Skeletal muscle tissue (tissue), 3 donors: ENCODE measurements at regions not wholly inside any gene's neighbourhood (a gene's known extent, or its start where the extent isn't known, plus 50 kb on each side); places are given as distances from the start of the nearest gene placed in this dataset.

Experiments
- H3K27ac ChIP-seq: one replicate; pipeline ENCODE4 v1.7.0; 2013; ENCODE audit warnings: mild to moderate bottlenecking, low read depth, low read length, inconsistent platforms
- H3K27me3 ChIP-seq, 3 donors: one replicate each; pipeline ENCODE4 v1.7.0; 2013; ENCODE audit warnings: low read length in 3 of 3; ENCODE audit not compliant: control insufficient read depth in 3 of 3, insufficient read depth in 3 of 3
- H3K36me3 ChIP-seq, 3 donors: one replicate each; pipeline ENCODE4 v1.7.0; 2013; ENCODE audit warnings: low read length in 3 of 3; ENCODE audit not compliant: control insufficient read depth in 3 of 3, insufficient read depth in 3 of 3
- H3K4me1 ChIP-seq, 3 donors: one replicate each; pipeline ENCODE4 v1.7.0; 2013; ENCODE audit warnings: low read length in 3 of 3, mild to moderate bottlenecking in 3 of 3; ENCODE audit not compliant: control insufficient read depth in 3 of 3, insufficient read depth in 3 of 3
- H3K4me3 ChIP-seq, 3 donors: one replicate each; pipeline ENCODE4 v1.7.0; 2013; ENCODE audit warnings: low read length in 3 of 3
- H3K9ac ChIP-seq, 3 donors: one replicate each; pipeline ENCODE4 v1.7.0; 2013; ENCODE audit warnings: low read length in 3 of 3, mild to moderate bottlenecking in 3 of 3, moderate library complexity in 2 of 3, low read depth in 1 of 3
- H3K9me3 ChIP-seq, 3 donors: one replicate each; pipeline ENCODE4 v1.7.0; 2013; ENCODE audit warnings: low read length in 3 of 3; ENCODE audit not compliant: control insufficient read depth in 3 of 3
- donor health status: Osteomylitis.

DNA sequence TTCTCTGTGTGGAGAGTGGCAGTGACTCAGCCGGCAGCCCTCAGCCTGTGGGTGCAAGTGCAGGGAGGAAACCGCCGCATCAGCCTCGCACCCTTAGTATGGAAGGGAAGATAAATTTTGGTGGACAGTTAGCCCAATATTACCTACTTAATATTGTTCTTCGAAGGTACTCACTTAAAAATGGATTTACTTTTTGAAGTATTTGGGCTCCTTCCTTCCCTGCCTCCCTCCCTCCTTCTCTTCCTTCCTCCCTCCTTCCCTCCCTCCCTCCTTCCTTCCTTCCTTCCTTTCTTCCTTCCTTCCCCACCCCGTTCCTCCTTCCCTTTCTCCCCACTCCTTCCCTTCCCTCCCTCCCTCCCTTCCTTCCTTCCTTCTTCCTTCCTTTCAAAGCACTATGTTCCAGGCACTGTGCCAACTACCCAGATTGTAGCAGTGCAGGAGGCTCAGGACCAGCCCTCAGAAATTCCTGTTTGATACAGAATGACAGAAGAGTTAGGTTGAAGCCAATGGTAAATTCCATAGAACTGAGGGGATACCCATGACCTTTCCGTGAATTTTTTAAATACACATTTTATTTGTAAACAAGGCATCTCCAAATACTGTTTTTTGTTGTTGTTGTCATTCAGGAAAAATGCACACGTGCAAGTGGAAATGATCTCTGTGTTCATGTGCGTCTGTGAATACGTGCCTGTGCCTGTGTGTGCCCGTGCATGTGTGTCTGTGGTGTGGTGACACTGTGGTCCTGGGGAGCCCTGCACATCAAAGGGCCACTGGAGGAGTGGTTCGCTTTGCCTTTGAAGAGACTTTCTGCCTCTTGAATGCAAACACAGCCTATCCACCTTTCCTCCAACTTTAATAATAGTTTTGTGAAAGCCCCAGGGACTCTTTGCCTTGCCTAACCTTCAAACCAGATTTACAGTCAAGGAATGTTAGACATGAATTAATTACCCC is 141.7 kb downstream of the EDN3 start:
- H3K9me3 ChIP-seq = no peaks in the 10 kb centered on the region
- H3K9ac ChIP-seq = no peak overlapping the region
- H3K4me3 ChIP-seq = no peak overlapping the region
- peaks cover 9 to 31% (median 29%) of the 10 kb centered on the region in 3 donors for H3K27me3 ChIP-seq
- no peaks in the 10 kb centered on the region for H3K36me3 ChIP-seq
- H3K4me1 ChIP-seq = no peaks in the 10 kb centered on the region
- no peak overlapping the region for H3K27ac ChIP-seq

DNA sequence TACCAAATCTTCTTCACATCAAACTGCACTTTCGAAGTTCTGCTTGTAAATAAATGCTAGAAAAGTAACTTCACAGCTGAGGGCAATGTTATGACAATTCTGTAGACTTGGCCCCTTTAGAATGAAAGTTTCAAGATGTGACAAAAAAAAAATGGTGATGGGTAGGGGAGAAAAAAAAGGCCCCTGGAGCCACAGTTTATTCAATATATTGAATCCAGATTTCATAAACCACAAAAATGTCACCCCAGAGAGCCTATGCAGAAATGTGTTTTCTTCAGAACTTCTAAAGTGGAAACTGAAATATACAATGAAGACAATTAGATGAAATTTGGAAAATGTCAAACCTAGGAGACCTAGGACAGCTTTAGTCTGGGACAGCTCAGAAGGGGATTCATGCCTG is 143.1 kb downstream of the EDN3 start:
- Histone ChIP-seq H3K27me3 (peaks cover 15 to 39% (median 27%) of the 10 kb centered on the region in 3 donors), H3K27ac (no peak overlapping the region), H3K4me1 (no peaks in the 10 kb centered on the region), H3K36me3 (no peaks in the 10 kb centered on the region), H3K4me3 (no peak overlapping the region), H3K9ac (no peak overlapping the region), H3K9me3 (no peaks in the 10 kb centered on the region)

DNA sequence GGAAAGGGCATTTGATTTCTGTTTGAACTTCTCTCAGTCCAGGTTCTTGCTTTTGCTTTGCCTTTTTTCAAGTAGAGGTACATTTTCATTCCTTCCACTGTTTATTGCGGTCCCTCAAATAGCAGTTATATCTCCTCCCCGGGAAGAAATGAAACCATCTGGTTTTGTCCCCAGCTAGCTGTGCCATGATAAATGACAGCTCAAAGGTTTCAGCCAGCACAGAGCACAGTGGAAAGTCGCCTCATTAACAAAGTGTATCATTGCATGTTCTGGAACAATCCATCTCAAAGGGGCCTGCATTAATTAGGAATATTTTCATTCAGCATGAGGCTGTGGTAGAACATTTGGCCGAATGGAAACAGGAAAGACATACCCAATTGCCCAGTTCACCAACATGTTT is 146.0 kb downstream of the EDN3 start:
- H3K27me3 ChIP-seq = peaks cover 12 to 44% (median 37%) of the 10 kb centered on the region in 3 donors
- no peak overlapping the region for H3K27ac ChIP-seq
- no peaks in the 10 kb centered on the region for H3K4me1 ChIP-seq
- H3K36me3 ChIP-seq = no peaks in the 10 kb centered on the region
- H3K9me3 ChIP-seq = no peaks in the 10 kb centered on the region
- H3K9ac ChIP-seq = no peak overlapping the region
- no peak overlapping the region for H3K4me3 ChIP-seq

DNA sequence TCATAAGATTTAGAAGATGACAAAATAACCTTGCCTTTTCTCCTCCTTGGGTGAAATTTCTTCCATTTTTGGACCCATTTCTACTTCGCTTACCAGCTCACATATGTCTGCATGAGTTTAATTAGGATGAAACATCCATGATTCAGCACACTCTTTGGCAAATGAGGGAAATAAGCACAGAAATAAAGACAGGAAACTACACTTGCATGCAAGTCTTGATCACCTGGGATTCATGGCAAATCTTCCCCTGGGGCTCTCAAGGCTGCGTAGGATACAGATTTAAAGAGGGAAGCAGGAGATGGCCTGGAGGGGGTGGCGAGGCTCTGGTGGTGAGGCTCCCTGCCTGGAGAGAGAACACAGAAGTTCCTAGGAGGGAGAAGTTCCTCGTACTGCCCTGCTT is 147.8 kb downstream of the EDN3 start:
- H3K4me1 ChIP-seq = peaks cover 0 to 11% (median 0%) of the 10 kb centered on the region in 3 donors
- H3K36me3 ChIP-seq = no peaks in the 10 kb centered on the region
- peaks cover 12 to 43% (median 33%) of the 10 kb centered on the region in 3 donors for H3K27me3 ChIP-seq
- no peak overlapping the region for H3K9ac ChIP-seq
- H3K9me3 ChIP-seq = no peaks in the 10 kb centered on the region
- no peak overlapping the region for H3K4me3 ChIP-seq
- no peak overlapping the region for H3K27ac ChIP-seq

DNA sequence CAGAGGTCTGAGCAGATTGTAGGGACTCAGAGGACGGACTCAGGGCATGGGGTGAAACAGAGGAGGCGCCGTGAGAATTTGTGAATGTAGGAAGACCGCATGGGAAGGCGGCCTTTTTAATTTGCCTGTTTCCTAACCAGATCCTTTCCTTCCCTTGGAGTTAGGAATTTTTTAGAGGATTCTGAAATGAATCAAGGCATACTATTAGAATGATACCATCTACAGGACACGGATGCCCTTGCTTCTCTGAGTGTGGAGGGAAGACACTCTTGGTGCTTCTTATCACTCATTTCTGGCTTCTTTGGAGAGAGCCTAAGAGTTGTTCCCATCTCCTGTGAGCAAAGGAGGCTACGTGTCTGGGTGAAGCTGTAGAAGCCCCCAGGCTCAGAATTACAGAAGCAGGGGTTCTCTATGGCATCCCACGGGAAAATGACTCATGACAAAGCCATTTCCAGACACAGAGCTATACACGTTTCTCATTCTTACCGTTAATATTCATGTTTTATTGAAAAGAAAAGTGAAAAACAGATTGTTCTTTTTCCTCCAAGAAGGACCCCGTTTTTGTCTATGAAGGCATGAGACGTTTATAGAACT is 148.5 kb downstream of the EDN3 start:
- no peak overlapping the region for H3K9ac ChIP-seq
- no peaks in the 10 kb centered on the region for H3K36me3 ChIP-seq
- no peak overlapping the region for H3K4me3 ChIP-seq
- H3K27ac ChIP-seq = no peak overlapping the region
- peaks cover 0 to 11% (median 0%) of the 10 kb centered on the region in 3 donors for H3K4me1 ChIP-seq
- peaks cover 12 to 43% (median 33%) of the 10 kb centered on the region in 3 donors for H3K27me3 ChIP-seq
- H3K9me3 ChIP-seq = no peaks in the 10 kb centered on the region

DNA sequence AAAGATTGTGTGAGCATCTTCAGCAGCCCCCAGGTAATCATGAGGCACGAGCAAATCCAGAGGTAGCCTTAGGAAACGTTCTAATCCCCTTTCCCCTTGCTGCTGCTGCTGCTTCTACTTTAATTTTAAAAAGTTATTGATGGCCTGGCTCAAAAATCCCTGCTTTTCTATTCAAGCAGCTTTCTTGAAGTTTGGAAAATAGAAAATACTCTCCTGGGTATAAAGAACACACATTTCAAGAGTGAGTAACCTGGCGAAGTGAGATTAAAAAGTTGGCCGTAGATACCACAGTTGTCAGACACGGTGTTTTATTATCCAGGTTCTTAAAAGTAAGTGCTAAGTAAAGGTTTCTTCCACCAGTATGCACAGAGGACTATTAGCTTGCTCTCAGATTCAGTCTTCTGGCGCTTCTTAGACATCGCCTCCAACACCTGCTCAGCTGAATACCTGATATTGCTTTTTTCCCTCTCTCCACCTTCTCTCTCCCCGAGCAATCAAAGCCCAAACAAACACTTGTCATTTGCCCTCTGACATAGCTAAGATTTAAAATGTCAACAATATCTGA is 150.7 kb downstream of the EDN3 start:
- Histone ChIP-seq H3K36me3 (no peaks in the 10 kb centered on the region), H3K4me3 (no peak overlapping the region), H3K9me3 (no peaks in the 10 kb centered on the region), H3K27ac (no peak overlapping the region), H3K9ac (no peak overlapping the region), H3K4me1 (peaks cover 5 to 16% (median 7%) of the 10 kb centered on the region in 3 donors), H3K27me3 (peaks cover 7 to 22% (median 16%) of the 10 kb centered on the region in 3 donors)

DNA sequence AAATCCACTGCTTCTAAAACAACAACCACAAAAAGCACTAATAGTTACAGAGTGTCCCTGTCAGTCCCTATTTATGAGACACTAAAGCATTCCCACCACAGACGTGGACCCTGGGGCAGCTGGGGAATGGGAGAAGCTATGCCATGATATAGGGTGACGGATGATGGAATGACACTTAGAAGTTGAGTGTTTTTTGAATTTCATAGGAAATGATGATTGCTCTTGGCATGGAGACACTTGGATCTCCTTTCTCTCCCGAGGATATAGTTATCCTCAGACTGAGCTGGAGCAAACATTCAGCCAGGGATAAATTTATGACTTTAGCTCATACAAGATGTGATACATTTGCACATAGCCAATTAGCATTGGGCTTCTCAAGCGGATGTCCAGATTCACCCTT is 151.2 kb downstream of the EDN3 start:
- no peaks in the 10 kb centered on the region for H3K9me3 ChIP-seq
- peaks cover 5 to 16% (median 7%) of the 10 kb centered on the region in 3 donors for H3K4me1 ChIP-seq
- peaks cover 7 to 26% (median 15%) of the 10 kb centered on the region in 3 donors for H3K27me3 ChIP-seq
- no peak overlapping the region for H3K27ac ChIP-seq
- H3K4me3 ChIP-seq = no peak overlapping the region
- H3K9ac ChIP-seq = no peak overlapping the region
- no peaks in the 10 kb centered on the region for H3K36me3 ChIP-seq

DNA sequence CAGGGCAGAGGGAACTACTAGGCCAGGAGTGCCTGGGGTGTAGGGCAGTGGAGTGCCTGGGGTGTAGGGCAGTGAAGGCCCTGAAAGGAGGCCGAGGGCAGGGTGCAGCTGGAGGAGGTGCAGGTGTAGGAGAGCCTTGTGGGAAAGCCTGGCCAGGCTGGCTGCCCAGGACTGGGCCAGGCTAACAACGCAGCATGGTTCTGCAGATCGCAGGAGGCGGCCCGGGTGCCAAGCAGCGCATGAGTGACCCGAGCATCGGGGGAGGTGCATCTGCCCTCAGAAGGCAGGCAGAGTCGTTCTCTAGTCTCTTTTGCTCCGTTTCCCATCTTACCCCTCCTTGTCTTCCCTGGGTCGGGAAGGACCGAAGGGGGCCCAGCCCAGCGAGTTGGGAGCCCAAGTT is 151.5 kb upstream of the PHACTR3 start:
- H3K27me3 ChIP-seq = peaks cover 7 to 36% (median 11%) of the 10 kb centered on the region in 3 donors
- no peaks in the 10 kb centered on the region for H3K9me3 ChIP-seq
- no peak overlapping the region for H3K27ac ChIP-seq
- no peak overlapping the region for H3K9ac ChIP-seq
- H3K4me3 ChIP-seq = no peak overlapping the region
- H3K36me3 ChIP-seq = no peaks in the 10 kb centered on the region
- H3K4me1 ChIP-seq = peaks cover 5 to 16% (median 7%) of the 10 kb centered on the region in 3 donors

DNA sequence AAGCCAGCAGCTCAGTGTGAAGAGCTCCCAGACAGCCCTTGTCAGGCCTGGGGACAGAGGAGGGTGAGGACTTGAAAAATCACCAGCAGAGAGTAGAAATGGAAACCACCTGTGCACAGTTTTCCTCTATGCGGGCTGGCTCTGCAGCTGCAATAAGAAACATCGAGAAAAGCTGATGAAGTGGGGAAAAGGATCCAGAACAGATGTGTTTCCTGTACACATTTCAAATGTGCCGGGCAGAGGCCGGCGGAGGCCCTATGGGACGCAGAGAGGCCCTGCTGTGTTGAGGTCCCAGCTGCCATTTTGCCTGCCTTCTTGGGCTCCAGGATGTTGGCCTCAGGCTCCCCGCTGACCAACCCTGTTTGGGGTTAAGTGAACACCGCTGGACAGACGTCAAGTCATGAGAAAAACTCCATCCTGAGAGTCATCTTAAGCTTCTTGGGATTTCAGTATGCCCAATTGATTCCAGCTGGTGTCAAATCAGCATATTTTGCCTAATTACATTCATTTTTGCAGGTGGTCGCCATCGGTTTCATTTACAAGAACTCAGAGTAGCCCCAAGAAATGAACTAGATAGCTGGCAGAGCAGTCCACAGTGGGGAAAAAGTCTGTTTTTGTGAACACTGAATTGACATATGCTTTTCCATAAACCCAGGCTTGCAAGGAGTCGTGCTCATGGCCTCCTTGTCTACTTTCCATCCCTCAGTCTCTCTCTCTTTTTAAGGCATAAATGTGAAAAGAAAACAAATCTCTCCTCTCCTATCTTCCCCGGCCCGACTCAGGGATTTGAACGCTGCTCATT is 150.4 kb upstream of the PHACTR3 start:
- Histone ChIP-seq H3K9ac (no peak overlapping the region), H3K4me1 (peaks cover 5 to 16% (median 7%) of the 10 kb centered on the region in 3 donors), H3K4me3 (no peak overlapping the region), H3K27me3 (peaks cover 0 to 32% (median 2%) of the 10 kb centered on the region in 3 donors), H3K27ac (no peak overlapping the region), H3K36me3 (no peaks in the 10 kb centered on the region), H3K9me3 (no peaks in the 10 kb centered on the region)
